MCF 10A (cell line): ENCODE measurements at regions not wholly inside any gene's neighbourhood (a gene's known extent, or its start where the extent isn't known, plus 50 kb on each side); places are given as distances from the start of the nearest gene placed in this dataset.

Source experiments
- BruUV-seq: library from RNA; stranded (reverse); fragments of 400-500 nt; replicated peaks from 2 replicates; lab custom pipeline; 2021; lab: Mats Ljungman, UMichigan
- CTCF ChIA-PET: fragments of 300-600 bp; sonication (Branson Sonifier 250); formaldehyde crosslinking; extraction: SDS; loops from one replicate; lab custom pipeline; 2021; ENCODE audit warnings: antibody characterized with exemption, inconsistent platforms; lab: Yijun Ruan, JAX
- POLR2A ChIA-PET: fragments of 300-600, 350-650 bp; sonication (Branson Sonifier 250); formaldehyde crosslinking; extraction: SDS; loops from one replicate; lab custom pipeline; 2020; ENCODE audit warnings: antibody characterized with exemption, inconsistent platforms; lab: Yijun Ruan, JAX
- DNase-seq: peaks from one replicate; pipeline ENCODE4 v3.0.0-alpha.2; 2018; ENCODE audit not compliant: unreplicated experiment
- H3K27ac Mint-ChIP-seq: one replicate; pipeline ENCODE4 v1.8.0; 2022; ENCODE audit warnings: mild to moderate bottlenecking, low read depth, mixed read lengths; ENCODE audit not compliant: unreplicated experiment
- H3K27me3 Mint-ChIP-seq: one replicate; pipeline ENCODE4 v1.8.0; 2022; ENCODE audit warnings: mixed read lengths; ENCODE audit not compliant: insufficient read depth, unreplicated experiment
- H3K36me3 Mint-ChIP-seq: one replicate; pipeline ENCODE4 v1.8.0; 2022; ENCODE audit warnings: mild to moderate bottlenecking, moderate library complexity, mixed read lengths; ENCODE audit not compliant: insufficient read depth, unreplicated experiment
- H3K4me1 Mint-ChIP-seq: one replicate; pipeline ENCODE4 v1.8.0; 2022; ENCODE audit warnings: mixed read lengths; ENCODE audit not compliant: insufficient read depth, unreplicated experiment
- H3K4me3 Mint-ChIP-seq: one replicate; pipeline ENCODE4 v1.8.0; 2022; ENCODE audit warnings: mild to moderate bottlenecking, moderate library complexity, mixed read lengths; ENCODE audit not compliant: unreplicated experiment
- H3K9me3 Mint-ChIP-seq: one replicate; pipeline ENCODE4 v1.8.0; 2022; ENCODE audit warnings: mixed read lengths; ENCODE audit not compliant: unreplicated experiment
- intact Hi-C: fragments of 100-400 bp; cut with micrococcal nuclease; formaldehyde crosslinking; loops from 2 replicates; pipeline ENCODE4 v1.14.1; 2022
- TF ChIP-seq, protein P1 (sequence below): fragments of 200-600 bp; IDR thresholded peaks from one replicate; pipeline ENCODE4 v1.8.0; 2022; ENCODE audit warnings: antibody characterized with exemption, mild to moderate bottlenecking; ENCODE audit not compliant: unreplicated experiment

DNA sequence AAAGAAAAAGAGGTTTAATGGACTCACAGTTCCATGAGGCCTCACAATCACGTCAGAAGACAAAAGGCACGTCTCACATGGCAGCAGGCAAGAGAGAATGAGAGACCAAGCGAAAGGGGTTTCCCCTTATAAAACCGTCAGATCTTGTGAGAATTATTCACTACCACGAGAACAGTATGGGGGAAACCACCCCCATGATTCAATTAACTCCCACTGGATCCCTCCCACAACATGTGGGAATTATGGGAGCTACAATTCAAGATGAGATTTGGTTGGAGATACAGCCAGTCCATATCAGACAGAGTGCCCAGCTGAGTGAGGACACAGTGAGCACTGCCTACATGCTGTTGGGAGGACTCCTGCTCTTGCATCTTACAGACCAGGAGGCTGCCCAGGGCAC lies 148.4 kb downstream of the TEX36 start:
- Mint-ChIP-seq H3K4me1 (no peaks in the 10 kb centered on the region), H3K36me3 (no peaks in the 10 kb centered on the region), H3K27me3 (peaks cover 59% of the 10 kb centered on the region), H3K9me3 (no peaks in the 10 kb centered on the region), H3K4me3 (no peak overlapping the region), H3K27ac (no peak overlapping the region)
- DNase-seq: no peak
- TF ChIP-seq, protein P1, sequence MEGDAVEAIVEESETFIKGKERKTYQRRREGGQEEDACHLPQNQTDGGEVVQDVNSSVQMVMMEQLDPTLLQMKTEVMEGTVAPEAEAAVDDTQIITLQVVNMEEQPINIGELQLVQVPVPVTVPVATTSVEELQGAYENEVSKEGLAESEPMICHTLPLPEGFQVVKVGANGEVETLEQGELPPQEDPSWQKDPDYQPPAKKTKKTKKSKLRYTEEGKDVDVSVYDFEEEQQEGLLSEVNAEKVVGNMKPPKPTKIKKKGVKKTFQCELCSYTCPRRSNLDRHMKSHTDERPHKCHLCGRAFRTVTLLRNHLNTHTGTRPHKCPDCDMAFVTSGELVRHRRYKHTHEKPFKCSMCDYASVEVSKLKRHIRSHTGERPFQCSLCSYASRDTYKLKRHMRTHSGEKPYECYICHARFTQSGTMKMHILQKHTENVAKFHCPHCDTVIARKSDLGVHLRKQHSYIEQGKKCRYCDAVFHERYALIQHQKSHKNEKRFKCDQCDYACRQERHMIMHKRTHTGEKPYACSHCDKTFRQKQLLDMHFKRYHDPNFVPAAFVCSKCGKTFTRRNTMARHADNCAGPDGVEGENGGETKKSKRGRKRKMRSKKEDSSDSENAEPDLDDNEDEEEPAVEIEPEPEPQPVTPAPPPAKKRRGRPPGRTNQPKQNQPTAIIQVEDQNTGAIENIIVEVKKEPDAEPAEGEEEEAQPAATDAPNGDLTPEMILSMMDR: no peak
- BruUV-seq: no TSS peak
- intact Hi-C loops: no loop called here
- ChIA-PET CTCF (no interaction called here), POLR2A (no interaction called here)

DNA sequence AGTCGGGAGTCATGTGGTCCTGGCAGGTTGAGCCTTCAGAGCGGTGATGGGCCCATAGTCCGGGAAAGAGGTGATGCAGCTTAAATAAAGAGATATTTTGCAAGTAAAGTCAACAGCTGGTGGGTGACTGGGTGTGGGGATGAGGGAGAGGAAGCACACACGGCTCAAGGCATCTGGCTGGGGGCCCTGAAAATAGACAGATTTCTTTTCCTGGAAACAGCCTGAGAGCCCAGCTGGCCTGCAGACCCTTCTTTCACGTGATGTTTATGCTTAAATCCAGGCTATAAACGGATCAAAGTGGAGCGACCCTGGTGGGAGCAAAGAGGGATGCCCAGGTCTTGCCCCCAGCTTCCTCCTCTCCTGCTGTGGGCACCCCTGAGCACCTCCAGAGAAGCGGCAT lies 149.1 kb downstream of the TEX36 start:
- no peaks in the 10 kb centered on the region for H3K9me3 Mint-ChIP-seq
- POLR2A ChIA-PET: interaction anchor here (1.4 kb wide), 1 partner anchor 23 kb away, joined by 3 read pairs; no protein-coding TSS in a partner anchor
- peaks cover 66% of the 10 kb centered on the region for H3K27me3 Mint-ChIP-seq
- TF ChIP-seq, protein P1: no peak
- no peak for DNase-seq
- BruUV-seq: no TSS peak
- H3K4me1 Mint-ChIP-seq: no peaks in the 10 kb centered on the region
- H3K27ac Mint-ChIP-seq: no peak overlapping the region
- H3K4me3 Mint-ChIP-seq: no peak overlapping the region
- intact Hi-C loops: no loop called here
- no peaks in the 10 kb centered on the region for H3K36me3 Mint-ChIP-seq
- CTCF ChIA-PET: interaction anchor here (1.7 kb wide), 1 partner anchor 10 kb away, joined by 5 read pairs; no protein-coding TSS in a partner anchor

DNA sequence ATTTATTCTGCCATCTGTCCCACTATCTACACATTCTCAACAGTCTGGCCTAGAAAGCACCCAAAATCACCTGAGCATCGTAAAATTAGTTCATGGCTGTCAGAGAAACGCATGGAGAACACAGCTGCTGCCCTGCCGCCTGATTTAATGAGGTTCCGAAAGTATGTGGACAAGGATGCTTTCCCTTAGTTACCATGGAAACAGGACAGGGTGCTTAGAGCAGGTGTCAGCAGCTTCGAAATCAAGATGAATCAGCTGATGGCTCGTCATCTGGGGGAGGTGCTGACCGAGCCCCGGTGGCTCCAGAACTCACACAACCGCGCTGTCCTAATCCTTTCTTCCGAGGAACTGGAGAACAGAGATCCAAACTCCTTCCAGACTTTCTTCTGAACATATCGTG lies 151.5 kb downstream of the TEX36 start:
- Mint-ChIP-seq H3K4me3 (no peak overlapping the region), H3K4me1 (no peaks in the 10 kb centered on the region), H3K27me3 (peaks cover 55% of the 10 kb centered on the region), H3K36me3 (no peaks in the 10 kb centered on the region), H3K27ac (no peak overlapping the region), H3K9me3 (no peaks in the 10 kb centered on the region)
- TF ChIP-seq, protein P1: no peak
- POLR2A ChIA-PET: no interaction called here
- CTCF ChIA-PET: interaction anchor here (0.7 kb wide), 1 partner anchor 106 kb away, joined by 5 read pairs; no protein-coding TSS in a partner anchor
- intact Hi-C loops: no loop called here
- BruUV-seq: no TSS peak
- DNase-seq: no peak

DNA sequence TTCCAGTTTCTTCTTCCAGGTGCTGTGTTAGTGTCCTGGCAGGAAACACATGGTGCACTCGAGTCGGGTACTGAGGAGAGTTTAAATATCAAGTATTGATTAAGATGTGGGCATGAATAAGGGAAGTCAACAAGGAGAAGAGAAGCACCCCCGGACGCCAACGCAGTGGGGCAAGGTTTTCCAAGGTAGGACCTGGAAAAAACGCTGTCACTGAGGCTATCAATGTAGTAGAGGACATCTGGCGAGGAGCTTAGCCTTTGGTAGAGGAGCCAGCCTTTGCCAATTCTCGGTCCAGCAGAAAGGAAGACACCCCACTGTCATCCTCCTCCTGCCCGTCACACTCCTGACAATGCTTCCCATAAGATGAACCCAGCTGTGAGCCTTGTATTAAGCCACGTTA lies 159.6 kb downstream of the TEX36 start:
- H3K4me1 Mint-ChIP-seq: no peaks in the 10 kb centered on the region
- no TSS peak for BruUV-seq
- peaks cover 6% of the 10 kb centered on the region for H3K9me3 Mint-ChIP-seq
- H3K27me3 Mint-ChIP-seq: peaks cover 34% of the 10 kb centered on the region
- intact Hi-C loops: no loop called here
- H3K36me3 Mint-ChIP-seq: no peaks in the 10 kb centered on the region
- H3K27ac Mint-ChIP-seq: no peak overlapping the region
- DNase-seq: no peak
- TF ChIP-seq, protein P1: no peak
- H3K4me3 Mint-ChIP-seq: no peak overlapping the region
- ChIA-PET POLR2A (no interaction called here), CTCF (interaction anchor here (0.8 to 1.3 kb wide), 2 partner anchors 10 to 34 kb away, joined by 3 to 5 read pairs; no protein-coding TSS in a partner anchor)
